Panc1 (cell line): ENCODE measurements at regions not wholly inside any gene's neighbourhood (a gene's known extent, or its start where the extent isn't known, plus 50 kb on each side); places are given as distances from the start of the nearest gene placed in this dataset.

Source experiments
- ATAC-seq: fragments of 200-7000 bp; cut with Tn5 transposase; 2 replicates; pipeline ENCODE4 v1.9.1; 2020; ENCODE audit warnings: mild to moderate bottlenecking, moderate library complexity
- BruUV-seq: library from RNA; stranded (reverse); fragments of 400-500 nt; replicated peaks from 2 replicates; lab custom pipeline; 2021; lab: Mats Ljungman, UMichigan
- CTCF ChIA-PET: fragments of 300-600 bp; sonication (Branson Sonifier 250); formaldehyde crosslinking; loops from one replicate; lab custom pipeline; 2022; ENCODE audit warnings: antibody characterized with exemption; lab: Charles Lee
- POLR2A ChIA-PET: fragments of 300-600 bp; sonication (Branson Sonifier 250); formaldehyde crosslinking; loops from one replicate; lab custom pipeline; 2022; ENCODE audit warnings: antibody characterized with exemption; lab: Charles Lee
- DNase-seq: peaks from one replicate; pipeline ENCODE4 v3.0.0-alpha.2; 2010; ENCODE audit warnings: low read depth, low spot score
- H3K27ac ChIP-seq: 2 replicates; pipeline ENCODE4 v1.5.1; 2011; ENCODE audit warnings: mild to moderate bottlenecking, low read length, inconsistent platforms
- H3K27me3 ChIP-seq: fragments of 200-500 bp; sonication (Bioruptor generic); 2 replicates; pipeline ENCODE4 v1.6.0; 2014; ENCODE audit warnings: low read length, inconsistent platforms; ENCODE audit not compliant: control insufficient read depth, insufficient read depth
- H3K36me3 ChIP-seq: fragments of 200-500 bp; sonication (Bioruptor generic); 2 replicates; pipeline ENCODE4 v1.5.1; 2014; ENCODE audit warnings: inconsistent platforms, mild to moderate bottlenecking, low read length, moderate library complexity; ENCODE audit not compliant: control insufficient read depth, insufficient read depth
- H3K4me1 ChIP-seq: 2 replicates; pipeline ENCODE4 v1.5.1; 2011; ENCODE audit warnings: inconsistent platforms, mild to moderate bottlenecking, low read length, moderate library complexity; ENCODE audit not compliant: control insufficient read depth, insufficient read depth
- H3K4me3 ChIP-seq, 2 experiments: 2 replicates each; pipeline ENCODE4 v1.5.1; 2011 to 2012; ENCODE audit warnings: low read depth in 2 of 2, low read length in 2 of 2, mild to moderate bottlenecking in 2 of 2, inconsistent platforms in 1 of 2, moderate library complexity in 1 of 2
- H3K9me3 ChIP-seq: fragments of 200-500 bp; sonication (Bioruptor generic); 2 replicates; pipeline ENCODE4 v1.5.1; 2014; ENCODE audit warnings: low read depth, mild to moderate bottlenecking, inconsistent platforms, low read length, moderate library complexity; ENCODE audit not compliant: control insufficient read depth, insufficient read depth
- POLR2AphosphoS5 ChIP-seq: IDR thresholded peaks from 2 replicates; pipeline ENCODE4 v1.6.1; 2012; ENCODE audit warnings: mild to moderate bottlenecking, low read depth, low read length, moderate library complexity
- SIN3A ChIP-seq: IDR thresholded peaks from 2 replicates; pipeline ENCODE4 v1.6.1; 2012; ENCODE audit warnings: low read depth, mild to moderate bottlenecking, low read length, moderate library complexity, borderline replicate concordance; ENCODE audit not compliant: insufficient read depth
- TCF7L2 ChIP-seq: IDR thresholded peaks from 2 replicates; pipeline ENCODE4 v1.6.1; 2011; ENCODE audit warnings: mild to moderate bottlenecking, low read depth, low read length, inconsistent platforms
- in situ Hi-C: cut with HindIII; loops from 2 replicates; pipeline ENCODE4 v1.10.0; 2016; ENCODE audit warnings: low sequenced_read_pairs, low pct_unique_long_range_greater_than_20kb
- intact Hi-C: fragments of 100-400 bp; cut with micrococcal nuclease; formaldehyde crosslinking; loops from one replicate; pipeline ENCODE4 v1.10.0; 2022; ENCODE audit not compliant: unreplicated experiment
- TF ChIP-seq, protein P1 (sequence below), 2 experiments: IDR thresholded peaks; 2 replicates each; pipeline ENCODE4 v1.6.1; 2011 to 2012; ENCODE audit warnings: low read depth in 2 of 2, control low read depth in 1 of 2, low read length in 1 of 2, mild to moderate bottlenecking in 1 of 2, moderate library complexity in 1 of 2; ENCODE audit not compliant: insufficient read depth in 1 of 2
- TF ChIP-seq, protein P2 (sequence below): fragments of 450-650 bp; IDR thresholded peaks from 2 replicates; pipeline ENCODE4 v1.5.1; 2017; ENCODE audit warnings: mild to moderate bottlenecking

DNA sequence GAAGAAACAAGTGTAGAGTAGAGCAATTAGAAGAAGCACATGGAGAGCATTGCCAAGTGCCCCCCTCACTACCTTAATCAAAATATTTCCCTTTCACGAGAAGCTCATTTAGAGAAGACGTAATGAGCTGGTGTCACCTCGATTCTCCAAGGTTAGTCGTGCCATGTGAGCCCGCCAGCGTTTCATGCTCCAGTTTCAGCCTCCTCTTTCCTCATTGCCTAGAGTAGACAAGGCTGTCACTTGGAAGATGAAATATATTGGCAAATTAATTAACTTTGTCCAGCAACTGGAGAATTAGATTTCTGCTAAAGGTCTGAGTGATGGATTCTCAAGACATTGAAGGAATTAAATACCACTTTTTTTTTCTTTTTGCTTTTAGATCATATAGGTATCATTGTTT, 399.6 kb downstream of the TUSC7 start:
- no TSS peak for BruUV-seq
- Histone ChIP-seq H3K27ac (no peak overlapping the region), H3K27me3 (no peaks in the 10 kb centered on the region), H3K4me3 (no peak overlapping the region), H3K36me3 (no peaks in the 10 kb centered on the region), H3K4me1 (no peaks in the 10 kb centered on the region), H3K9me3 (no peaks in the 10 kb centered on the region)
- ATAC-seq (no peak), DNase-seq (no peak)
- intact Hi-C loops (no loop called here), in situ Hi-C loops (no loop called here)
- TF ChIP-seq TCF7L2 (no peak), SIN3A (no peak)
- TF ChIP-seq, protein P1, sequence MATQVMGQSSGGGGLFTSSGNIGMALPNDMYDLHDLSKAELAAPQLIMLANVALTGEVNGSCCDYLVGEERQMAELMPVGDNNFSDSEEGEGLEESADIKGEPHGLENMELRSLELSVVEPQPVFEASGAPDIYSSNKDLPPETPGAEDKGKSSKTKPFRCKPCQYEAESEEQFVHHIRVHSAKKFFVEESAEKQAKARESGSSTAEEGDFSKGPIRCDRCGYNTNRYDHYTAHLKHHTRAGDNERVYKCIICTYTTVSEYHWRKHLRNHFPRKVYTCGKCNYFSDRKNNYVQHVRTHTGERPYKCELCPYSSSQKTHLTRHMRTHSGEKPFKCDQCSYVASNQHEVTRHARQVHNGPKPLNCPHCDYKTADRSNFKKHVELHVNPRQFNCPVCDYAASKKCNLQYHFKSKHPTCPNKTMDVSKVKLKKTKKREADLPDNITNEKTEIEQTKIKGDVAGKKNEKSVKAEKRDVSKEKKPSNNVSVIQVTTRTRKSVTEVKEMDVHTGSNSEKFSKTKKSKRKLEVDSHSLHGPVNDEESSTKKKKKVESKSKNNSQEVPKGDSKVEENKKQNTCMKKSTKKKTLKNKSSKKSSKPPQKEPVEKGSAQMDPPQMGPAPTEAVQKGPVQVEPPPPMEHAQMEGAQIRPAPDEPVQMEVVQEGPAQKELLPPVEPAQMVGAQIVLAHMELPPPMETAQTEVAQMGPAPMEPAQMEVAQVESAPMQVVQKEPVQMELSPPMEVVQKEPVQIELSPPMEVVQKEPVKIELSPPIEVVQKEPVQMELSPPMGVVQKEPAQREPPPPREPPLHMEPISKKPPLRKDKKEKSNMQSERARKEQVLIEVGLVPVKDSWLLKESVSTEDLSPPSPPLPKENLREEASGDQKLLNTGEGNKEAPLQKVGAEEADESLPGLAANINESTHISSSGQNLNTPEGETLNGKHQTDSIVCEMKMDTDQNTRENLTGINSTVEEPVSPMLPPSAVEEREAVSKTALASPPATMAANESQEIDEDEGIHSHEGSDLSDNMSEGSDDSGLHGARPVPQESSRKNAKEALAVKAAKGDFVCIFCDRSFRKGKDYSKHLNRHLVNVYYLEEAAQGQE (IDR thresholded peaks at IDR 0.05; ENCODE audit: insufficient read depth in 1 of 2, low read depth in 2 of 2, low read length in 1 of 2) = no peak
- ChIA-PET POLR2A (no interaction called here), CTCF (no interaction called here)

DNA sequence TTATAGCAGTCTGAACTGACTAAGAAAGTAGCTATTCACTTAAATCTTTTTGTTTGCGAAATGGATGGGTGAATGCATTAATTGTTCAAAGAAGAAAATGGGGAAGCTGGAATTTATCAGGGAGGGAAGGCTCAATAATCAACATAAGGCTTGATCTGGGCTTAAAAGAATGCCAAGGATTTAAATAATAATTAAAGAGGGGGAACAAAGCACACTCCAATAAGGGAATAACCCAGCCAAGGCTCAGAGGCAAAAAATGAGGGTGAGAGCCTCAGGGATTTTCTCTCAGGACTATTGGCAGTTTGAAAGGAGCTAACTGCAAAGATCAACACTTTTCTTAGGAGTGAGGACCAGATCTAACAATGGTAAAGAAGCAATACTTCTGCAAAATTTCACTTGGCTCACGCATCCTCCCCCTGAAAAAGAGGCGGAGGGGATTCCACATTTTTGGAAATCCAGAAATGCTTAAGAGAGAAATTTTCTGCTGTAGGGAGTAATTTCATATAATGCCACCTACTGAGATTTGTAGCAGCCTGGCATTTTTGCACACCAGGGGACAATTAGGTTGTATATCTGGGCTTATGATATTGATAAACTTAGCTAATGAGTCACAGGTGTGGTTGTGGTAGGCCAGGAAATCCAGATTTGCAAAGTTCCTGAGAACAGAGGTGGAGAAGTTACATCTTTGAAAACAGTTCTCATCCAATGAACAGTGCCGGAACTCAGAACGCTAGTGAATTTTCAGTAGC, 405.1 kb downstream of the TUSC7 start:
- ATAC-seq (no peak), DNase-seq (no peak)
- Histone ChIP-seq H3K9me3 (no peaks in the 10 kb centered on the region), H3K27ac (no peak overlapping the region), H3K4me1 (no peaks in the 10 kb centered on the region), H3K36me3 (no peaks in the 10 kb centered on the region), H3K27me3 (no peaks in the 10 kb centered on the region), H3K4me3 (no peak overlapping the region)
- intact Hi-C loops (no loop called here), in situ Hi-C loops (no loop called here)
- ChIA-PET CTCF (no interaction called here), POLR2A (no interaction called here)
- TF ChIP-seq POLR2AphosphoS5 (no peak), TCF7L2 (no peak), SIN3A (no peak)
- TF ChIP-seq, protein P1 (IDR thresholded peaks at IDR 0.05; ENCODE audit: insufficient read depth in 1 of 2, low read depth in 2 of 2, low read length in 1 of 2) = no peak
- TF ChIP-seq, protein P2, sequence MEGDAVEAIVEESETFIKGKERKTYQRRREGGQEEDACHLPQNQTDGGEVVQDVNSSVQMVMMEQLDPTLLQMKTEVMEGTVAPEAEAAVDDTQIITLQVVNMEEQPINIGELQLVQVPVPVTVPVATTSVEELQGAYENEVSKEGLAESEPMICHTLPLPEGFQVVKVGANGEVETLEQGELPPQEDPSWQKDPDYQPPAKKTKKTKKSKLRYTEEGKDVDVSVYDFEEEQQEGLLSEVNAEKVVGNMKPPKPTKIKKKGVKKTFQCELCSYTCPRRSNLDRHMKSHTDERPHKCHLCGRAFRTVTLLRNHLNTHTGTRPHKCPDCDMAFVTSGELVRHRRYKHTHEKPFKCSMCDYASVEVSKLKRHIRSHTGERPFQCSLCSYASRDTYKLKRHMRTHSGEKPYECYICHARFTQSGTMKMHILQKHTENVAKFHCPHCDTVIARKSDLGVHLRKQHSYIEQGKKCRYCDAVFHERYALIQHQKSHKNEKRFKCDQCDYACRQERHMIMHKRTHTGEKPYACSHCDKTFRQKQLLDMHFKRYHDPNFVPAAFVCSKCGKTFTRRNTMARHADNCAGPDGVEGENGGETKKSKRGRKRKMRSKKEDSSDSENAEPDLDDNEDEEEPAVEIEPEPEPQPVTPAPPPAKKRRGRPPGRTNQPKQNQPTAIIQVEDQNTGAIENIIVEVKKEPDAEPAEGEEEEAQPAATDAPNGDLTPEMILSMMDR = no peak
- BruUV-seq = no TSS peak
